Retina (tissue), 1 donor: ENCODE measurements at regions not wholly inside any gene's neighbourhood (a gene's known extent, or its start where the extent isn't known, plus 50 kb on each side); places are given as distances from the start of the nearest gene placed in this dataset.
"Not testable (repeated sequence)": the region's sequence is repeated elsewhere in the genome, so short reads cannot be mapped to it uniquely, and the experiment has no call there.

ENCODE experiments used
- DNase-seq: peaks from one replicate; pipeline ENCODE4 v3.0.0-alpha.2; 2016

- DNase-seq, result peak; percentile 19
These were observed 246.7 kb downstream of the ETV1 start for GRCh38 chr7:13742811-13743210.

GRCh38 chr7:13743226-13743625, 246.2 kb downstream of the ETV1 start:
- no peak for DNase-seq

GRCh38 chr7:13745530-13745929, 243.9 kb downstream of the ETV1 start:
- no peak for DNase-seq

- no peak for DNase-seq
These were observed 240.5 kb downstream of the ETV1 start for GRCh38 chr7:13748998-13749397.

GRCh38 chr7:13749636-13750035, 239.8 kb downstream of the ETV1 start:
- DNase-seq, result no peak

GRCh38 chr7:13751766-13752165, 237.7 kb downstream of the ETV1 start:
- no peak for DNase-seq

GRCh38 chr7:13757841-13758240, 231.6 kb downstream of the ETV1 start:
- no peak for DNase-seq

GRCh38 chr7:13765853-13766252, 223.6 kb downstream of the ETV1 start:
- not testable (repeated sequence) for DNase-seq

- no peak for DNase-seq
These were observed 219.2 kb downstream of the ETV1 start for GRCh38 chr7:13770305-13770704.

- DNase-seq, result no peak
These were observed 214.5 kb downstream of the ETV1 start for GRCh38 chr7:13774976-13775375.

GRCh38 chr7:13777242-13777641, 212.2 kb downstream of the ETV1 start:
- no peak for DNase-seq

GRCh38 chr7:13778967-13779366, 210.5 kb downstream of the ETV1 start:
- DNase-seq, result no peak

GRCh38 chr7:13790611-13791010, 198.9 kb downstream of the ETV1 start:
- DNase-seq, result no peak

- no peak for DNase-seq
These were observed 197.3 kb downstream of the ETV1 start for GRCh38 chr7:13792208-13792607.

GRCh38 chr7:13793926-13794325, 195.5 kb downstream of the ETV1 start:
- DNase-seq, result no peak

- DNase-seq, result no peak
These were observed 194.9 kb downstream of the ETV1 start for GRCh38 chr7:13794581-13794980.

- DNase-seq, result no peak
These were observed 191.9 kb downstream of the ETV1 start for GRCh38 chr7:13797545-13797944.

- DNase-seq, result no peak
These were observed 188.6 kb downstream of the ETV1 start for GRCh38 chr7:13800694-13801448.

GRCh38 chr7:13801669-13802068, 187.8 kb downstream of the ETV1 start:
- DNase-seq, result no peak

- DNase-seq, result no peak
These were observed 186.8 kb downstream of the ETV1 start for GRCh38 chr7:13802651-13803050.

- no peak for DNase-seq
These were observed 186.3 kb downstream of the ETV1 start for GRCh38 chr7:13803134-13803533.

- DNase-seq, result not testable (repeated sequence)
These were observed 183.2 kb downstream of the ETV1 start for GRCh38 chr7:13806089-13806867.

GRCh38 chr7:13817230-13817629, 172.2 kb downstream of the ETV1 start:
- not testable (repeated sequence) for DNase-seq

GRCh38 chr7:13821152-13821787, 168.2 kb downstream of the ETV1 start:
- no peak for DNase-seq
